ENCODE measurements at regions not wholly inside any gene's neighbourhood (a gene's known extent, or its start where the extent isn't known, plus 50 kb on each side); places are given as distances from the start of the nearest gene placed in this dataset.
"Not testable (repeated sequence)": the region's sequence is repeated elsewhere in the genome, so short reads cannot be mapped to it uniquely, and the experiment has no call there.

DNA sequence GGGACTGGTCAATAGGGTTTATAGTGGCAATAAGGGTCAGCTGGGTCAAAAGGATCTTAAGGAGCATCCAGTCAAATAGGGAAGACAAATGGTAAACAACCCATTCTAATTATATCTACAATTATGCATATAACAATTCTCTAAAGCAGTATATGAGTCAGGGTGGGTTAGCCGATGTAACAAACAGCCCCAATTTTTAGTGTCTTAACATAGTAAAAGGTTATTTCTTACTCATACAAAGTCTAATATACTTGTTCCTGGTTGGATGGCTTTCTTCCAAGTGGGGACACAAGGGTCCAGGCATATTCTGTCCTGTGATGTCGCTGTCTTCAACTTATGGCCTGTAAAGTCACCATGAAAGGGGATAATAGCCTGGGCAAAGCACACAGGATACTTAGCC lies 97.9 kb upstream of the GALNT15 start:
- no peak for DNase-seq (ENCODE audit: low read depth)

DNA sequence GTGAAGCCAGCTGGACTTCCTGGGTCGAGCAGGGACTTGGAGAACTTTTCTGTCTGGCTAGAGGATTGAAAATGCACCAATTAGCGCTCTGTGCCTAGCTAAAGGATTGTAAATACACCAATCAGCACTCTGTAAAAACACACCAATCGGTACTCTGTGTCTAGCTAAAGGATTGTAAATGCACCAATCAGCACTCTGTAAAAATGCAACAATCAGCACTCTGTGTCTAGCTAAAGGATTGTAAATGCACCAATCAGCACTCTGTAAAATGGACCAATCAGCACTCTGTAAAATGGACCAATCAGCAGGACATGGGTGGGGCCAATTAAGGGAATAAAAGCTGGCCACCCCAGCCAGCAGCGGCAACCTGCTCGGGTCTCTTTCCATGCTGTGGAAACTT lies 97.3 kb upstream of the GALNT15 start:
- not testable (repeated sequence) for DNase-seq (ENCODE audit: low read depth)

DNA sequence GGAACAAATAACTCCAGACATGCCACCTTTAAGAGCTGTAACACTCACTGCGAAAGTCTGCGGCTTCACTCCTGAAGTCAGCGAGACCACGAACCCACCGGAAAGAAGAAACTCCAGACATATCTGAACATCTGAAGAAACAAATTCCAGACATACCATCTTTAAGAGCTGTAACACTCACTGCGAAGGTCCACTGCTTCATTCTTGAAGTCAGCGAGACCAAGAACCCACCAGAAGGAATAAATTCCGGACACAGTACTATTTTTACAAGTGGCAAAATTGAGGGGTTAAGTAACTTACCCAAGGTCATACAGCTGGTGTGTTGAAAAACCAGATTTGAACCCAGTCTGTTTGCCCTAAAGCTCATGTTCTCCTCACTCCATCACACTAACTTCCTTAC lies 96.8 kb upstream of the GALNT15 start:
- not testable (repeated sequence) for DNase-seq (ENCODE audit: low read depth)

DNA sequence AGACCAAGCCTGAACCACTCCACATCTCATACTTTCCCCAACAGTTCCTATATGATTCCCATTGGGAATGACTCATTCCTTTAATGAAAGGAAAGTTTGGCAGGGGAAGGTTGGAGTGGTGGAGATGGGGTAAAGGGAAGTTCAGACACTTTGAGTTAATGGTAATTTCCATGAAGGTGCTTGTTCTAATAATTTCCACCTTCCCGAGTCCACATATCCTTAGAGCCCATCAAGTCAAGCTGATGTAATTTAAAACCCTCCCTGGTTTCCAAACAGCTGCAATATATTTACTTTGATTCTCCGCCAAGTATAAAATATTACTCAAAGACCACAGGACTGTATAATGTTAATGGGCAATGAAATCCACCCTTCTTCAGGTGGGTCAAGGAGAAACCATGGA lies 95.0 kb upstream of the GALNT15 start:
- no peak for DNase-seq (ENCODE audit: low read depth)

DNA sequence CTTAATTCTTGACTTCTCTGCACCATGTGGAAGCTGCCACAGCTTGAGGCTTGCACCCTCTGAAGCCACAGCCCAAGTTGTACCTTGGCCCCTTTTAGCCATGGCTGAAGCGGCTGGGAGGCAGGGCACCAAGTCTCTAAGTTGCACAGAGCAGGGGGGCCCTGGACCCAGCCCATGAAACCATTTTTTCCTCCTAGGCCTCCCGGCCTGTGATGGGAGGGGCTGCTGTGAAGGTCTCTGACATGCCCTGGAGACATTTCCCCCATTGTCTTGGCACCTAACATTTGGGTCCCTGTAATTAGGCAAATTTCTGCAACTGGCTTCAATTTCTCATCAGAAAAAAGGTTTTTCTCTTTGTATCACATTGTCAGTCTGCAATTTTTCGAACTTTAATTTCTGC lies 92.8 kb upstream of the GALNT15 start:
- no peak for DNase-seq (ENCODE audit: low read depth)

DNA sequence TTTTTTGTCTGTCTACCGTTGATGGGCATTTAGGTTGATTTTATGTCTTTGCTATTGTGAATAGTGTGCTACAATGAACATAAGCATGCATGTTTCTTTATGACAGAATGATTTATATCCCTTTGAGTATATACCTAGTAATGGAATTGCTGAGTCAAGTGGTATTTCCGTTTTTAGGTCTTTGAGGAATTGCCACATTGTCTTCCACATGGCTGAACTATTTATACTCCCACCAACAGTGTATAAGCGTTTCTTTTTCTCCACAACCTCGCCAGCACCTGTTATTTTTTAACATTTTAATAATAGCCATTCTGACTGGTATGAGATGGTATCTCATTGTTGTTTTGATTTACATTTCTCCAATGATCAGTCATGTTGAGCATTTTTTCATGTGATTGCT lies 89.6 kb upstream of the GALNT15 start:
- DNase-seq (ENCODE audit: low read depth), result no peak

DNA sequence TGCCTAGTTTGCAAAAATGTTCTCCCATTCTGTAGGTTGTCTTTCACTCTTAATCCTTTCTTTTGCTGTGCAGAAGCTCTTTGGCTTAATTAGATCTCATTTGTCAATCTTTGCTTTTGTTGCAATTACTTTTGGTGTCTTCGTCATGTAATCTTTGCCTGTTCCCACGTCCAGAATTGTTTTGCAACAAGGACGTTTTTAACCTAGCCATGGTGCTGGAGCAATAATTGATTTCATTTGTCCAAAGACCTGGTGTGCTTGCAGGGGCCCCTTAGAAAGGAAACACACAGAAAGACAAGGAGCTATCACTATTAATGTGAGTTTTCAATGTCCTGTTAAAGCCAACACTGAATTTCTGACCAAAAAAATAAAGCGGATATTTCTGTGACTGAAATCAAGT lies 89.1 kb upstream of the GALNT15 start:
- no peak for DNase-seq (ENCODE audit: low read depth)

DNA sequence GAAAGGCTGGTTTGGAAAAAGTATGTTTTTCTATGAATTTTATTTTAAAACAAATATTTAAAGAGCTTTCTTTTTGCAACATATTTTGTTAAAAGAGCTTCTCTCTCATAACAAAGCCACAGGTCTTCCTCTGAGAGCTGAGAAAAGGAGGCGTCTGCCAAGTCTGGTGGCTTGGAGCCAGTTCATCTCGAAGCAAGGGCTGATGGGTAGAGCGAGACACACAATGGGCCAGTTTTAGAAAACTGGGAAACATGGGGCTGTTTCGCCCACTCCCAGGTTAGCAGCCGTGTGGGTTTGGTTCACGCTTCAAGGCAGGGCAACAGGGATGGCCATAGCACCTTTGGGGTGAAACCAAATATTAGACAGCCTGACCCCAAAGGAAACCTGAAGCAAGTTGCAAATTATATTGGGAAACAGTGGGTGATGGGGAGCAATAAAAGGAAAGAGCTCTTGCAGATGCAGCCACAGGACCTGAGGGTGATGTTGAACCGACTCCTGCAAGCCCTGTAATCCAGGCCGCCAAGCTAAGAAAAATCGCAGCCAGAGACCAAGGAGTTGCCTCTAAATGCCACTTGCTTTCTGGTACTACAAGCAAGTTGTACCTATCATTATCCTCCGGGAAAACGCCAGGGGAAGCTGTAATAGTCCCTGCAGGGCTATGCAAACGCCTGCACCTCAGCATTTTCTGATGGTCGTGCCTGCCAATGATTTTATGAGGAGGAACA lies 88.4 kb upstream of the GALNT15 start:
- no peak for DNase-seq (ENCODE audit: low read depth)

DNA sequence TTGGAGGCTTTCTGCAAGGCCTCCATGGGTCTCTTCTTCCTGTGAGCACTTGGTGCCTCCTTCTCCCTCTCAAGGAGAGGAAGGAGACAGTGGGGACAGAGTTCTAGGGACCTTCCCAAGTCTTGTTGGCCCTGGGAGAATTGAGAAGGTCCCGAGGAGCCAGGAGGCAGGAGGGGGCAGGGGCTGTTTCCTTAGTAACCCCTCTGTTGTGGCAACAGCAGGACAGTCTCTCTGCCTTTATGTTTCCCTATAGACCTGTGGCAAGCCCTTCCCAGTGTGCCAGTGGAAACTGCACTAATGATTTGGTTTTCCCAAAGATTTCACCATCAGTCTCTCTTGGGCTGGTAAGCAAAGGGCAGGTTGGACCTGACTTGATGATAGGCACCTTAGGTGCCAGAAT lies 87.8 kb upstream of the GALNT15 start:
- no peak for DNase-seq (ENCODE audit: low read depth)

DNA sequence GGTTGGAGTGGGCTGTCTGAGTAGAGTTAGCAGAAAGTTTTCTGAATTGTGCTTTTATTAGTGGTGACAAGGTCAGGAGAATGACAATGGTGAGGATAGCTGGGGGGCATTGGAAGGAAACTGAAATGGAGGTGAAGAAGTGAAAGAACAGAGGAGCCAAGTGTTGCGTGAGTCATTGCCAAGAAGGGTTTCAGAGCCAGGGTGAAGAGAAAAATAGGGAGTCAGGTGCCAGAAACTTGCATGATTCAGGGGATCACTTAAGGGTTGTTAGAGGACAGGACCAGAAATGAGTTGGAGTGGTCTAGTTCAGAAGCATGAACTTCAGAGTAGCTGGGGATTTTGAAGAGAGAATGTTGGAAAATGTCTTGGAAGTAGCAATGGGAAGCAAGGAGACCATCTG lies 86.0 kb upstream of the GALNT15 start:
- DNase-seq (ENCODE audit: low read depth), result no peak

DNA sequence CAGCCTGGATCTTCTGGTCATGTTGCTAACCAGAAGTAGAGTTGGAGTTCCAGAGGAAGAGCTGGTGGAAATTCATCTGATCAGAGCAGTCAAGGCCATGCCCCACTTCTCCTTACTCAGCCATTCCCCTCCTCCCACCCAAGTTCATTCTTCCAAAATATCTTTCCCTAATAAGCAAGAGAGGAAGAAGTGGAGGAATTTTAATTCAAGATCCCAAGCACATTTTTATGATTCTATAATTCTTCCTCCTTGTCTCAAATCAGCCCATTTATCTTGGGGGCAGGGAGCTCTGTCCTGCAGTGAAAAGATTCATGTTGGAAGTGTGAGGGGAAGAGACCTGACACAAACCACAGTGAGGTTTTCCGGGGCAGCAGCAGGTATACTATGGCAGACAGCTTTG lies 85.0 kb upstream of the GALNT15 start:
- no peak for DNase-seq (ENCODE audit: low read depth)

DNA sequence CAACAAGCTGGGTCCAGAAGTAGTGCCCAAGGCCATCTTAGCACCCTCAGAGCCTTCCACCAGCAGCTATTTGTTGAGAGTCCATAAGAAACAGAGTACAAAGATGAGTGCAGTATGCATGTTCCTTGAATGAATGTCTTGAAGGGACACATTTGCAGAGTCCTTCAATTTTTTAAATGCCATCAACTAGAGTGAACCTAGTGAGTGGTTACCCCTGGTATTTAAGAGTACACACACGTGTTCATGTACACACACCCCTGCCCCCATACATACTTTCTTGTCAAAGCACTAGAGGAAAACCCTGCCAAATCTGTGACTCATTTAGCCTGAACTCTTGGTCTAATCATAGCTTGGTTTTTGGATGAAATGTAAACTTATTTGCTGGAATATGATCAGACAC lies 84.5 kb upstream of the GALNT15 start:
- DNase-seq (ENCODE audit: low read depth), result no peak

DNA sequence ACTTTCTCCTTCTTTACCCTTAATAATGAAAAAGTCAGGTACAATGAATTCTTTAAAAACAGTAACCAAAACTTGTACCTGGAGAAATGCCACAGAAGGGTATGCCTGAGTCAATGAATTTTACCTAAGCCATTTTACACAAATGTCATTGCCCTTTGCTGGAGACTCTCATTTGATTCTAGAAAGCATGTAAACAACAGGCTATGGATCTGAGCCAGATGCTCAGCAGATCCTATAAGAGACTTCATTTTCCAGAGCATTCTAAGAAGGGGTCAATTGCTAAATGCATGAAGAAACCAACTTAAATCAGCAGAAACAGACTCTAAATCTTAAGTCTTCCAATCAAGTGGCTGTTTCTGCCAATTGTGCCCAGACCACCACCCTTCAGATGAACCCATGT lies 83.8 kb upstream of the GALNT15 start:
- DNase-seq (ENCODE audit: low read depth), result no peak

DNA sequence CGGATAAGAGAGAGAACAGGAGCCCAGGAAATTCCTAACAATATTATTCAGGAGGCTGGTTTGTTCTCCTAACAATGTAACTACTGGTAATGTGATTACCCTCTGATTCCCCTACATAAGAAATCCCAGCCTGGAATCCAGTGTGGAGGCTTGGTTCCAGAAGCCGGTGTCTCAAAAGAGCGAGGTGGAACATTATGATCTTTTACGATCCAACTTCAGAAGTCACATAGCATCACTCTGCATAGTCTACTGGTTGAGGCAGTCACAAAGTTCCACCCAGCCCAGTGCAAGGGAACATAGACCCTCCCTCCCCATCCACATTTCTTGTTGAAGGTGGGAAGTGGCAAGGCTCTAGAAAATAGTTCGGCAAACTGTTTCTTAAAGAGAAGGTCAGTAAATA lies 81.6 kb upstream of the GALNT15 start:
- no peak for DNase-seq (ENCODE audit: low read depth)

DNA sequence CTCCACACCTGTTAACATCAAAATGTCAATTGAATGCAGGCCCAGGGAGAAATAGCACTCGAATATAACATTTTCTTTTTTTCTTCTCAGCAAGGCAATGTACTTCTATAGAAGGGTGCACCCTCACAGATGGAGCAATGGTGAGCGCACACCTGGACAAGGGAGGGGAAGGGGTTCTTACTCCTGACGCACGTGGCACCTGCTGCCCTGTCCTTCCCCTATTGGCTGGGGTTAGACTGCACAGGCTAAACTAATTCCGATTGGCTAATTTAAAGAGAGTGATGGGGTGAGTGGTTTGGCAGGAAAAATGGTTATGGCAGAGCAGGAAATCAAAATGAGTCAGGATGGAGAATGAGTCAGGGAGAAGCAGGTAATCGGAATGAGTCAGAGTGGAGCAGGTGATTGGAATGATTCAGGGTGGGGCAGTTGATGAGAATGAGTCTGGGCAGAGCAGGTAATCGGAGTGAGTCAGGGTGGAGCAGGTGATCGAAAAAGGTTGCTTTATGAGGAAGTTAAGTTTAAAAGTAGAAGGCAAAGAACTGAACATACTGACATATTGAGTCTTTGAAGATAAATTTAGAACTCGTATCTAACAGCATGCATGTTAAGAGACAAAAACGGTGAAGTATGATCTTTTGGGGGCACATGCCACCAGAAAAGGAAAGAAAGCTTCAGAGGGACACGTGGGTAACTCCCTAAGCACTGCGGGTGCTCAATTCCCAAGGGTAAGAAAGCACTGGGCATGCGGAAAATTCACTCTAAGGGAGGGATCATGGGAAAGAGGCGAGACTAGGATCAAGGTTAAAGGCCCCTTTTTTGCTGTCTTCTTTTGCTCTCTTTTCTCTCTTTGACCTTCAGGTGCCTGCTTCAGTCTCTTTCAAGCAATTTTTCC lies 72.9 kb upstream of the GALNT15 start:
- DNase-seq (ENCODE audit: low read depth), result no peak

DNA sequence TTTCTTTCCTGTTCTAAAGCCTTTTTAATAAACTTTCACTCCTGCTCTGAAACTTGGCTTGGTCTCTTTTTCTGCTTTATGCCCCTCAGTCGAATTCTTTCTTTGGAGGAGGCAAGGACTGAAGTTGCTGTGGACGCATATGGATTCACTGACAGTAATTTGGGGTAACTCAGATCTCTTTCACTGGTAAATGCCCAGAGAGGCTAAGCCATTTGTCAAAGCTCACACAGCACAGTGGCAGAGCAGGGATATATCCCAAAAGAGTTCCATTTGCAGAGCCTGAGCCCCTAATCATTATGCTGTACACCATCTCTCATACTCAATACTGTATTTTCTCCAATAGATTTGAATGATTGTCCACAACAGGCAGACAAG lies 72.3 kb upstream of the GALNT15 start:
- no peak for DNase-seq (ENCODE audit: low read depth)

DNA sequence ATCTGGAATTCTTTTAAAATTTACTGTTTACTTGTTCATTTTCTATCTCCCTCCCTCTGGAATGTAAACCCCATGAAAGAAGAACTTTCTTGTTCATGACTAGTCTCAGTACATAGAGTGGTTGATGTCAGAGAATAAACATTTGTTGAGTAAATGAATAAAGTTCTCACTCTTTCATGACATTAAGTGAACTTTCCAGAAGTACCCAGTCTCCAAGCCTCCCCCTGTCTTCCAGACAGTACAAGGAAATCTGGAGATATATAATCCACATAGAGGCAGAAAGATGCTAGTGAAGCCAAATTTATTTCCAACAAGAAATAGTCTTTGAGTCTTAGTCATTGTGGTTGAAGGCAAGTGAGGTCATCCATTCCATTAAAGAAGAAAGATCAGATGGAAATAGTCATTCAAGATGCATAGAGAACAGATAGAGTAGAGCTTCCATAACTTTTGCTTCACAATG lies 71.5 kb upstream of the GALNT15 start:
- DNase-seq (ENCODE audit: low read depth), result no peak

DNA sequence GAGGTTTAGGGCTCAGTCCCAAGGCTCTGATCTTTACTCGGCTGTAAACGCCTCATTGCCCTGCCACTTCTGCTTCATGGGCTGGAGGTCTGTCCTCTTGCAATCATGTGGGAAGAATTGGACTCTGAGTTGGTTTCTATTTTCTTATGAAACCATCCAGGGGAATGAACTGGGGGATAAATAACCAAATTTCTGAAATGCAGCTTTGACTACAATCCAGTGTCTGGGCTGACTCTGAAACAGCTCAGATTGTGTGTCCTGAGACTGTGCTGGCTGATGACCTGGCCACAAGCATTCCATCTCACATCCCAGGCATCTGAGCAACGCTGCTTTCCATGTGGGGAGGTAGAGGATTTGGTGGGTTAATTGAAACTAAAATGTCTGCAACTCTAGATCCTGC lies 71.0 kb upstream of the GALNT15 start:
- DNase-seq (ENCODE audit: low read depth), result no peak

DNA sequence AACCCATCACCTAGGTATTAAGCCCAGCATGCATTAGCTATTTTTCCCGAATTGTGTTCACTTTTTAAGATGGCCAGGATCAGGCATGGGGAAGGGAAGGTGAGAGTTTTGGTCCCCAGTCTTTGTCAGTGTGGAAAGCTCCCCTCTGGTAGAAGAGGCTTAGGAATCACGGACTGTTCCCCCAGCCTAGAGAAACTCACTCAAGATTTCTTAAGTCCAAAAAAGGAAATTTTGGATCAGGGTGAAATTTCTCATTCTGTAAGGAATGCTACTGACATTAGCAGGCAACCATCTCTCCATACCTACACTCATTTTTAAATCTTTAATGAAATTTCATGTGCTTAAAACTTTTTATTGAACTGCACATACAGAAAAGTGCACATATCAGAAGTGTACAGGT lies 70.3 kb upstream of the GALNT15 start:
- no peak for DNase-seq (ENCODE audit: low read depth)

DNA sequence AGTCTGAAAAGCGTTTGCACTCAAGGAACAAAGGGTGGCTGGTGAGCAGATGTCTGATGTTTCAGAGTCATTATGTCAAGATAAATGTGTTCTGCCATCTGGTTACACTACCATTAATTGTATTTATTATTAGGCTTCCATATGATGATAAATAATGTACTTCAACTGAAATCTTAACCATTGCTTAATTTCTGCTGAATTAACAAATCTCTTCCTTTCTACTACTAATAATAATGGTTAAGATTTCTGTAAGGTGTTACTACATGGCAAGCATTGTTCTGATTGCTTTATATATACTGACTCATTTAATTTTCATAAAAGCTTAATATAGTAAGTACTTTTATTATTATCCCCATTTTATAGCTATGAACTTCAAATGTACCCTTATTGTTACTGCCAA lies 68.4 kb upstream of the GALNT15 start:
- DNase-seq (ENCODE audit: low read depth), result no peak

DNA sequence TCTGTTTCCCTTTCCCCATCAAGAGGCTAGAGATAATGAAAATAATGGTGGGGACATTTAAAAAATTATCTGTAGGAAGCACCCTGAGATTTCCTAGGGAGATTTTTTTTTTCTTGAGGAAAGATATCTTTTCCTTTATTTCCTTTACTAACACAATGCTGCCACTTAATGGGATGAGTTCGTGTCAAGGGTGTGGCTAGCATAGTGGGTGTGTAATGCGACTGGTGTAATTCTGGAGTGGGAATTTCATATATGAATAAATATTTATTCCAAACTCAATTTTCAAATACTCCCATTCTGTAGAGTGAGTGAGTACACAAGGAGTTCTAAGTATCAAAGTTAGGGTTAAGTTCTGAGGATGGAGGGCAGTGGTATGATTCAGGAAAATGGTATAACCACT lies 66.1 kb upstream of the GALNT15 start:
- no peak for DNase-seq (ENCODE audit: low read depth)

DNA sequence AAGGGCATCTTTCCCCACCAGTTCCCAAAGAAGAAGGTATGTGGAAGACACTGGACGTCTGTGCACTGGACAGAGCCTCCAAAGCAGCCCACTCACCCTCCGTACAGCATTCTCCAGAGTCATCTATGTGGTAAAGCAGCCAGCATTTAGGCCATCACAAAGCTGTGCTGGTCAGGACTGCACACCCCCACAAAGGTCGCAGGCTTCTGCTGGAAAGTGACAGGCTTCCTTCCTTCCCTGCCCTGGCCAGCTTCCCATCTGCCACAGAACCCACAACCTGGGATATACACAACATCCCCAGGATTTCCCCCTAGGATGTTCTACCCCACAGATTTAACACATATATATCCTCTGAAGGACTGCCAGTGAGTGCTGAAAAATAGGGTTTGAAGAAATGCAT lies 64.6 kb upstream of the GALNT15 start:
- DNase-seq (ENCODE audit: low read depth), result no peak

DNA sequence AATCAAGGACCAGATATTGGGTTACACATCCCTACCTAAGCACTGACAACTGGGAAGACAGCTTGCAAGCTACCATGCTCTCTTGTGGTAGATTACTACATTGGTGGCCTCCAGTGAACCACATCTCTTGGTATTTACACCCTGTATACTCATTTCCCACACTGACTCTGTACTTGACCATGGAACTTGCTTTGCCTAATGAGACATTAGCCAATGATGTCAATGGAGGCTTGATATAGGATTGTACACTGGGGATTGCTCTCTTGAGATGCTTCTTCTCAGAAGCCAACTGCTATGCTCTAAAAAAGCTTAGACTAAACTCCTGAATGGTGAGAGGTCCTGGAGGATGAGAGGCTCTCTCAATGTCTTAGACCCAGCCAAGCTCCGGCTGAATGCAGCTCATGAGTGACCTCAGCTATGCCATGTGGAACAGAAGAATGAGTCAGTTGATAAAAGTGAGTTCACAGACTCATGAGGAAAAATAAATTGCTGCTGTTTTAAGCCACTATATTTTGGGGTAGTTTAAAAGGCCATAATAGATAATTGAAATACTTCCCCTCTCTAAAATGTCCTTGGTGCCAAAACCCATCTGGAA lies 61.5 kb upstream of the GALNT15 start:
- no peak for DNase-seq (ENCODE audit: low read depth)
